ENCODE measurements at regions not wholly inside any gene's neighbourhood (a gene's known extent, or its start where the extent isn't known, plus 50 kb on each side); places are given as distances from the start of the nearest gene placed in this dataset.

- H3K9me3 ChIP-seq (ENCODE audit: severe bottlenecking), result no peaks in the 10 kb centered on the region
- H3K27me3 ChIP-seq (ENCODE audit: insufficient read depth, low read depth, severe bottlenecking), result no peaks in the 10 kb centered on the region
- no peak overlapping the region for H3K27ac ChIP-seq
- H3K4me3 ChIP-seq (ENCODE audit: low read depth, low read length), result no peak overlapping the region
- no peaks in the 10 kb centered on the region for H3K36me3 ChIP-seq
- TF ChIP-seq CTCF (IDR thresholded peaks at IDR 0.05; ENCODE audit: low read depth, low read length), result no peak
- DNase-seq, result no peak
Measured at GRCh38 chr10:83852146-83852545, 287.2 kb upstream of the GHITM start.

- H3K36me3 ChIP-seq, result no peaks in the 10 kb centered on the region
Measured at GRCh38 chr10:83862723-83863122, 276.6 kb upstream of the GHITM start.

GRCh38 chr10:83863283-83863966, 275.9 kb upstream of the GHITM start:
- no peak for TF ChIP-seq CTCF (IDR thresholded peaks at IDR 0.05; ENCODE audit: low read depth, low read length)
- no peaks in the 10 kb centered on the region for H3K36me3 ChIP-seq
- no peak overlapping the region for H3K27ac ChIP-seq
- H3K27me3 ChIP-seq (ENCODE audit: insufficient read depth, low read depth, severe bottlenecking), result no peaks in the 10 kb centered on the region
- H3K4me3 ChIP-seq (ENCODE audit: low read depth, low read length), result no peak overlapping the region
- no peak for DNase-seq
- H3K9me3 ChIP-seq (ENCODE audit: severe bottlenecking), result no peaks in the 10 kb centered on the region

More at GRCh38 chr10:83862723-83863122, 276.6 kb upstream of the GHITM start:
- no peak for TF ChIP-seq CTCF (IDR thresholded peaks at IDR 0.05; ENCODE audit: low read depth, low read length)
- H3K27me3 ChIP-seq (ENCODE audit: insufficient read depth, low read depth, severe bottlenecking), result no peaks in the 10 kb centered on the region
- H3K4me3 ChIP-seq (ENCODE audit: low read depth, low read length), result no peak overlapping the region
- H3K9me3 ChIP-seq (ENCODE audit: severe bottlenecking), result no peaks in the 10 kb centered on the region
- H3K27ac ChIP-seq, result no peak overlapping the region
- DNase-seq, result no peak

- Histone ChIP-seq H3K36me3 (no peaks in the 10 kb centered on the region), H3K9me3 (ENCODE audit: severe bottlenecking) (no peaks in the 10 kb centered on the region), H3K27ac (no peak overlapping the region), H3K4me3 (ENCODE audit: low read depth, low read length) (no peak overlapping the region), H3K27me3 (ENCODE audit: insufficient read depth, low read depth, severe bottlenecking) (no peaks in the 10 kb centered on the region)
- no peak for DNase-seq
- no peak for TF ChIP-seq CTCF (IDR thresholded peaks at IDR 0.05; ENCODE audit: low read depth, low read length)
Measured at GRCh38 chr10:83869898-83870297, 269.4 kb upstream of the GHITM start.

- H3K36me3 ChIP-seq, result no peaks in the 10 kb centered on the region
- H3K4me3 ChIP-seq (ENCODE audit: low read depth, low read length), result no peak overlapping the region
- no peak overlapping the region for H3K27ac ChIP-seq
- H3K27me3 ChIP-seq (ENCODE audit: insufficient read depth, low read depth, severe bottlenecking), result no peaks in the 10 kb centered on the region
- peak; percentile 94 for TF ChIP-seq CTCF (IDR thresholded peaks at IDR 0.05; ENCODE audit: low read depth, low read length)
- peak; percentile 80 for DNase-seq
- H3K9me3 ChIP-seq (ENCODE audit: severe bottlenecking), result no peaks in the 10 kb centered on the region
Measured at GRCh38 chr10:83871187-83872081, 267.9 kb upstream of the GHITM start.
